Activated gamma-delta T cell (primary cell): ENCODE measurements at regions not wholly inside any gene's neighbourhood (a gene's known extent, or its start where the extent isn't known, plus 50 kb on each side); places are given as distances from the start of the nearest gene placed in this dataset.

Source experiments
- DNase-seq: peaks from one replicate; lab custom pipeline; 2025; lab: John Stamatoyannopoulos, UW

- DNase-seq = no peak
Measured at GRCh38 chrX:39222346-39223113, 421.3 kb downstream of the MID1IP1 start.

DNA sequence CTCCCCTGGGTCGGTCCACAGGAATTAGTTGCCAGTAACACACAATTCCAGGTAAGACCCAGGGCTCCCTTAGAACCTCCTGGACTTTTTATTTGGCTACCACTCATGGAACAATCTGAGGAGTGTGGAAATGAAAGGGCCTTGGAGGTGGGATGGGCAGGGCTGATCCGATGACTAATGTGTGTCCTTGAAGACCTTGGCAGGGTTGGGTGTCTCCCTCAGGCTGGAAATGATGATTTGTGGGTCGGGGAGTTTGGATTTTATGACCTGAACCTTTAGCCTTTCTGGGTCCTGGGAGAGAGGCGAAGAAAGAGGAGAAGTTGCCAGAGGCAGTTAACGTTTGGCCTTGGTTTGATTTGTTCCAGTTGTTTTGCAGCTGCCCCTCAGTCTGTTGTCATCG is 425.0 kb downstream of the MID1IP1 start:
- DNase-seq = no peak

DNA sequence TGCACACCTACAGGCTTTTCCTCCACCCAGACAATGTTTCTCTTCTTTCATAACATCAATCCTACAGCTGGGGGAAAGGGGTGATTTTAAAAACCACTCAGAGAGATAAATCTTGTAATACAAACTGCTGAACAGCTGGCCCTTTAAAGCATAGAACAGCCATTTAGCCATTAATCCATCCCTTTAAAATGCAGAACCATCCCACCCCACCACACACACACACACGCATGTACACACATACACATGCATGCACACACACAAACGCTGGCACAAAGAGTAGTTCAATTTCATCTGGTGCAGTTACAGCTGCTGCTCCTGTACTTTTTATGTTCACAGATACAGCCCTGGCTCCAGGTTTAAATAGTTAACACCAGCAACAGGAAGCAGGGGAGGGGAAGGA is 426.1 kb downstream of the MID1IP1 start:
- DNase-seq = no peak

DNA sequence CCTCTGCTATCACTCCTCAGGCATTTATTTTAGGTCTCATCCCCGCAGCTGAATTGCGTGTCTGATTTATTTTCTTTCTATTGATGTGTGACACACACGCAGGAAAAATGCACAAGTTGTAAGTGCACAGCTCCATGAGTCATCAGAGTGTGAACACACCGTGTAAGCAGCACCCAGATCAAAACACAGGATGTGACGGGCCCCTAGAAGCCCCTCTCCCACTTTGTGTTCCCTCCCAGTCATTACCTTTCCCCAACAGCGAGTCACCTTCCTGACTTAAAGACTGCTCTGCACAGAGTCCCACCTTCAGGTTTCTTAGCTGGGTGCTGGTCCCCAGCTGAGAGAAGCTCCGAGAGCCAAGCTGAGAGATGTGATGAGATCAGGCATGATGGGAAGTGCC is 436.7 kb downstream of the MID1IP1 start:
- no peak for DNase-seq

GRCh38 chrX:39242187-39242586 is 440.9 kb downstream of the MID1IP1 start:
- no peak for DNase-seq

GRCh38 chrX:39244147-39244546 is 442.9 kb downstream of the MID1IP1 start:
- DNase-seq = no peak

DNA sequence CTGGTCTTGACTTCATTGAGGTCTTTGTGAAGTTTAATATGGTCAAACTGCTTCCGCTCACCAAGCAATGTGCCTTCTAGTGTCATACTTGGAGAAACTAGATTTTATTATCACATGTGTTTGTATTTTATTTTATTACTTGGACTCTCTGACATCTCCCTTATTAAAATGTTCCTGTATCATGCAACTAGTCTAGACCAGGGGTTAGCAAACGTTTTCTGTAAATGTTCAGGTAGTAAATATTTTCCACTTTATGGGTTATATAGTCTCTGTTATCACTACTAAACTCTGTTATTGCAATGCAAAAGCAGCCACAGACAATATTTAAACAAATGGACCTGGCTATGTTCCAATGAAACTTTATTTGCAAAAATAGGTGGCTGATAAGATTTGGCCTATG is 443.8 kb downstream of the MID1IP1 start:
- DNase-seq = no peak

GRCh38 chrX:39247536-39247935 is 446.3 kb downstream of the MID1IP1 start:
- DNase-seq = no peak

DNA sequence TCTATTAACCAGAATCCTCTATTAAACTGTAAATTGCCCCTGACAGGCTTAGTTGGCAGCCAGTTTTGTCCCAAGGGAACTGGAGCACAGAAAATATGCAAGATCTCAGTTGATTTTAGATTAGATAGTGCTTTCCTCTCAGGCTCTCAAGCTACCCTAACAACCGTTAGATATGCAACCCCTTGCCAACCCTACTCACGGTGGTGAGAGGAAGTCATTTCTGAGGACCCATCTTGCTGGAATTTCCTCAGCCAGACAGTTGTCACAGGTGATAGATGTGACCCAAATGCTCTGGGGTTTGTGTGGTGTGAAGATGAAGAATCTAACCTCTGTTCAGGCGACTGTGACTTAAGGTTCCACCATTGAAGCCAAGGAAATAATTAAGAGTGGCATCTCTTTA is 447.1 kb downstream of the MID1IP1 start:
- DNase-seq = no peak

DNA sequence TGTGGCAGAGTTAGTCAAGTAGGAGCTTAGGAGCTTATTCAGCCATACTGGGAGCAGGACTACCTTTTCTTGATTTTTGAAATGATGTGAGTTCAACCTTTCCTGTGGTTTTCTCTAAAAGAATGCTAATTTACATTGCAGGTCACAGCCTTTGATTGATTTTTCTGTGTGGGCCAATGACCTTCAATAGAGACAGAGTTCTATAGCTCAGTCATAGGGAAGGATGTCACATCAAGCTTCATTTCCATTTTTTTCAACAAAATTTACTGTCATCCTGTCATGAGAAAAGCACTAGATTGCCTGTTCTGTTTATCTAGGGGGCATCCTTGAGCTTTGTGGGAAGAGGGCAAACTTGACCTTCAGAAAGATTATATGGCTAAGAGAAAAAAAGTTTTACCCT is 448.7 kb downstream of the MID1IP1 start:
- no peak for DNase-seq

DNA sequence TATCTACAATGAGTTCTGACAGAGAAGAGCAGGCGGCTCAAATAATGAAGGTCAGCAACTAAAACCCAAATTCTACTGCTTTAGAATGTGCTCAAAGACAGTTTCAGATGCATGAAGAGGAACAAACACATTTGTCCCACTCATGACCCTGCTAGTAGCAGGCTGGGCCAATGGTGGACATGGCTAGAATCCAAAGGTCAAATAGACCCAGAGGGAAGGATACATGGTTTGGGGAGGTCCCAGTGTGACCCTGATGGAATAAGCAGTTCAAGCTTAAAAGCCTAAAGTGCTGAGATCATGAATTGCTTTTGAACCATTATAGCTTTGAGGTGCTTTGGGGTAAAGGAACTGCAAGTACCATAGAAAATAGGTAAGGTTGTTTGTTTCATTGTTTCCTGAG is 450.7 kb downstream of the MID1IP1 start:
- DNase-seq = no peak

GRCh38 chrX:39253551-39253950 is 452.3 kb downstream of the MID1IP1 start:
- no peak for DNase-seq

- no peak for DNase-seq
Measured at GRCh38 chrX:39258331-39258730, 457.1 kb downstream of the MID1IP1 start.

- DNase-seq = no peak
Measured at GRCh38 chrX:39260965-39261364, 459.7 kb downstream of the MID1IP1 start.

DNA sequence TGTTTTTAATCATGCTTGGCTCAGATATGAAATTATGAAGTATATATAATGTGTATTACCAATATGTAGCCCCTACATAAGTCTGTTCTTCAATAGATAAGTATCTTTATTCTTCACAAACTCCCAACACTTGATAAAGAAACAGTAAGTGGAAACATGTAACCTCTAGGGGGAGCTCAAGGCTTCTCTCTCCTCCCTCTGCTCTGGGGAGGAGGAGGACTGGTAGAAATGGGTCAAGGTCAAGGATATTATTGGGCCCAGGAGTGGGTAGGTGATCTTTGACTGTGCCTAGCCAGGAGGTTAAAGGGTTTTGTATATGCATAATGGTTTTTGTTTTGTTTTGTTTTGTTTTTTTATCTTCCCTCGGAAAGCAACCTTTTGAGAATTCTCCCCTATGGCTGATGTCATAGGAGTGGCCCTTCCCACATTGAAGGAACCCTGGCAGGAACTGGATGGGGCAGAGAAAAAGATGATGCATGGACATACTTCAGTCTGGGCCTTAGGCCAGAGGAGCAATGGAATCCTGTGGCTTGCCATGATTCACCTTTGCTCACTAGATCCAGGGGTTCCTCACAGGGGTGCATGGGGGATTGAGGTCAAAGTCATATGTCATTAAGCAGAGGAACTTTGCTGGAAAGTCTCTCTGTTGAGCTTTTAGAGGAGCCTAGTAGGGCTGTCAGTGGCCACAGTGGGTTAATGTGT is 460.3 kb downstream of the MID1IP1 start:
- DNase-seq = no peak

DNA sequence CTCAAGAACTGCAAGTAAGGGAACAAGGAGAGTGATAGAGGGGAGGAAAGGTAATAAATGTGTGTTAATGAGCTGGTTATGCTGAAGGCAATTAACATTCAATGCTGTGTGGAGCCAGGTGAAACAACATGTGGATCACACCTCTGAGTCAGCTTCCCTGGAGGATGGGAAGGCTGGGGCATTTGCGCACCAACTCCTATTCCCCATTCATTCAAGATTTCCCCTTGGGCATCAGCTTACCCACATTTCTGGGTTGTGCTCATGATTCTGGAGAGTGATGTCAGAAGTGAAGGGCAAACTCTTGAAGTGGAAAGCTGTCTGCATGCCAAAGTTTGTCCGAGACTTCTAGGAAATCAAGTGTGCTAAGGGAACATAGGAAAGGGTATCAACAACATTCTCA is 461.4 kb downstream of the MID1IP1 start:
- DNase-seq = no peak

DNA sequence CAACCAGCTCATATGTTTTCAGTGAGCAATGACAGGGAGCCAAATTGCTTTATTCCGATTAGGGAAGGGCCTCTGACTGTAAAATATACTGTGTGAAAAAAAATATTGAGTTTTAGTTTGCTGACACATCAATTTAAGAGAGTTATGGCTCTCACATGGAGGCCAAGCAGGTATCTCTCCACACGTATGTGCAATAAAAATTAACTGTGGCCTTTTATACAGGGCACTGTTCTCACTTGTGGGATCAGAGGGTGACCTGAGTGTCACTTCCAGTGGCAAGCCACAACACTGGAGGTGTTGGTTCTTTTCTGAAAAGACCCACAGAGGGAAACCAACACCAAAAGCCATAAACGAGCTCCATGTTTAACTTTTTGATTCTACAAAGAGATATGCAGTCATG is 462.8 kb downstream of the MID1IP1 start:
- no peak for DNase-seq

DNA sequence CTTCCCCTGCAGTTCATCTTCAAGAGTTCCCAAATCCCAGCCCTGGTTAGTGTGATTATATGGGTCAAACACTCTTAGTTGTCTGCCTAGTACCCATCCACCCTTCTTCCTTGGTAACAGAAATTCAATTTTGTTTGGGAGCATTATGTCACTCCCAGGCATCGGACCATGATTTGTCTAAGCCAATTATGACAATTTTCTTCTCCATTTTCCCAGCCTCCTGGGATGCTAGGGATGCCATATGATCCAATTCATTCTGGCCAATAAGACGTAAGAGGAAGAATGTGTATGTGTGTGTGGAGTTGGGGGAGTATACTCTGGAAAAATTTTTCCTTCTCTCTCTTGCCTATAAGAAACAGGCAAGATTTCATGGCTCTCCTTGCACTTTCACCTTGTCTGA is 465.9 kb downstream of the MID1IP1 start:
- DNase-seq = no peak

DNA sequence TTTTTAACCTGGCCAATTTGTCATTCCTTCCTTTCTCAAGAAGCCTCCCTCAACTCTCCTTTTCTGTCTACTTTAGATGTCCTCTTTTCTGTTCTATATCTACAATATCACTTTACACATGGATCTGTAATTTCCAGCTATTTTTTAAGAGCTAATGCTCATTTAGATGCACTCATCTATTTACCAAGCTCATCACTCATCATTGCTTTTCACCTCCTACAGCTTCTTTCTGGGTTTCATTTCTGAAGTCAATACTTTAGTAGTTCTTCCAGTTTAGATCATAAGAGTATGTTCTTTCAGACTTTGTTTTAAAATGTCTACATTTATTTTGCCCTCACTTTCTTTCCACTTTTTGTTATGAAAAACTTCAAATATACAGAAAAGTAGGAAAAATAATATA is 466.9 kb downstream of the MID1IP1 start:
- DNase-seq = no peak

- DNase-seq = peak; percentile 5
Measured at GRCh38 chrX:39275500-39276068, 474.3 kb downstream of the MID1IP1 start.

DNA sequence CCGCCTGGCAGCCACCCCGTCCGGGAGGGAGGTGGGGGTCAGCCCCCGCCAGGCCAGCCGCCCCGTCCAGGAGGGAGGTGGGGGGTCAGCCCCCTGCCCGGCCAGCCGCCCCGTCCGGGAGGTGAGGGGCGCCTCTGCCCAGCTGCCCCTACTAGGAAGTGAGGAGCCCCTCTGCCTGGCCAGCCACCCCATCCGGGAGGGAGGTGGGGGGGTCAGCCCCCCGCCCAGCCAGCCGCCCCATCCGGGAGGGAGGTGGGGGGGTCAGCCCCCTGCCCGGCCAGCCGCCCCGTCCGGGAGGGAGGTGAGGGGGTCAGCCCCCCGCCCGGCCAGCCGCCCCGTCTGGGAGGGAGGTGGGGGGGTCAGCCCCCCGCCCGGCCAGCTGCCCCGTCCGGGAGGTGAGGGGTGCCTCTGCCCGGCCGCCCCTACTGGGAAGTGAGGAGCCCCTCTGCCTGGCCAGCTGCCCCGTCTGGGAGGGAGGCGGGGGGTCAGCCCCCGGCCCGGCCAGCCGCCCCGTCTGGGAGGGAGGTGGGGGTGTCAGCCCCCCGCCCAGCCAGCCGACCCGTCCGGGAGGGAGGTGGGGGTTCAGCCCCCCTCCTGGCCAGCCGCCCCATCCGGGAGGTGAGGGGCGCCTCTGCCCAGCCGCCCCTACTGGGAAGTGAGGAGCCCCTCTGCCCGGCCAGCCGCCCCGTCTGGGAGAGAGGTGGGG is 476.6 kb downstream of the MID1IP1 start:
- DNase-seq = peak; percentile 7

DNA sequence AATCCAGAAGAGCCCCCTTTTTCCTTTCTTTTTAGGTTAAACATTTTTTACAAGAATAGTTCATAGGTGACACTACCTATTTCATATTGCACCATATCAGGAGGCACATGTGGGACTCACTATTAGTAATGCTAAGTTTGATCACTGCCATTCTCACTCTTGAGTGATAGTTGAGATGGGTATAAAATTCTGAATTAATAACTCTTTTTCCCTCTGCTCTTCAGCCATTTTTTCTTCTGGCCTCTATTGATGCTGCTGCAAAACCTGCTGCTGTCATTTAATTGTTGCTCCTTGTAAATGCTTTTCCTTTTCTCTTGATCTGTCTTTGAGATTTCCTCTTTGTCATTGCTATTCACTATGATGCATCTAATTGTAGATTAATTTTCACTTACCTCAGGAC is 482.0 kb downstream of the MID1IP1 start:
- DNase-seq = no peak

GRCh38 chrX:39288592-39288991 is 487.3 kb downstream of the MID1IP1 start:
- DNase-seq = no peak
